ENCODE measurements at regions not wholly inside any gene's neighbourhood (a gene's known extent, or its start where the extent isn't known, plus 50 kb on each side); places are given as distances from the start of the nearest gene placed in this dataset.

DNA sequence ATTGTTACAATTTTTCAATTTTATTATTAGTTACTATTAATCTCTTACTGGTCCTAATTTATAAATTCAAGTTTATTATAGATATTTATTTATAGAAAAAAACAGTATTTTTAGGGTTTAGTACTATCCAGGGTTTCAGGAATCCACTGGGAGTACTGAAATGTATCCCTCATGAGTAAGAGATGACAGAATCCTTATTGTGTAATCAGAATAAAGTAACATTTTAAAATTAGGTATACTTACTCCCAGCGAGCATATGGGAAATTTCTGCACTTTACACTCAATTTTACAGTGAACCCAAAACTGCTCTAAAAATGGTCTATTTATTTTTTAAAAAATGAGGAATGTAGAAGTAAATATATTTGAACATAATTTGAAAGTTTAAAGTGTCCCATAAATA is 202.7 kb downstream of the CGGBP1 start:
- H3K36me3 ChIP-seq (ENCODE audit: control insufficient read depth in 2 of 2, extremely low read depth in 1 of 2, insufficient read depth in 2 of 2, low read length in 2 of 2), result no peaks in the 10 kb centered on the region
- no peak overlapping the region for H3K27ac ChIP-seq (ENCODE audit: control insufficient read depth, insufficient read depth, low read length)
- no peaks in the 10 kb centered on the region for H3K79me2 ChIP-seq (ENCODE audit: control insufficient read depth, insufficient read depth, low read length)
- H4K20me1 ChIP-seq (ENCODE audit: control insufficient read depth, extremely low read depth, insufficient read depth, low read length), result no peaks in the 10 kb centered on the region
- H3K4me3 ChIP-seq (ENCODE audit: control insufficient read depth in 2 of 3, extremely low read depth in 1 of 3, insufficient read depth in 2 of 3, low read depth in 1 of 3, low read length in 3 of 3), result no peak overlapping the region
- dilution Hi-C loops (cut with MboI; ENCODE audit: extremely low pct_ligation_motif_present, low sequenced_read_pairs), result no loop called here
- no peak overlapping the region for H3K9ac ChIP-seq (ENCODE audit: control insufficient read depth, extremely low read depth, insufficient read depth, low read length)
- FAIRE-seq, result no peak
- no peaks in the 10 kb centered on the region for H3K4me1 ChIP-seq (ENCODE audit: control insufficient read depth, extremely low read depth, insufficient read depth, low read length)
- DNase-seq (ENCODE audit: low read depth, low spot score), result no peak
- no peaks in the 10 kb centered on the region for H3K9me3 ChIP-seq (ENCODE audit: control insufficient read depth, low read depth, low read length)
- H3K27me3 ChIP-seq (ENCODE audit: control insufficient read depth, extremely low read depth, insufficient read depth, low read length), result no peaks in the 10 kb centered on the region
- H3K9me1 ChIP-seq (ENCODE audit: control insufficient read depth, extremely low read depth, insufficient read depth, low read length), result no peaks in the 10 kb centered on the region
- TF ChIP-seq, protein P1, sequence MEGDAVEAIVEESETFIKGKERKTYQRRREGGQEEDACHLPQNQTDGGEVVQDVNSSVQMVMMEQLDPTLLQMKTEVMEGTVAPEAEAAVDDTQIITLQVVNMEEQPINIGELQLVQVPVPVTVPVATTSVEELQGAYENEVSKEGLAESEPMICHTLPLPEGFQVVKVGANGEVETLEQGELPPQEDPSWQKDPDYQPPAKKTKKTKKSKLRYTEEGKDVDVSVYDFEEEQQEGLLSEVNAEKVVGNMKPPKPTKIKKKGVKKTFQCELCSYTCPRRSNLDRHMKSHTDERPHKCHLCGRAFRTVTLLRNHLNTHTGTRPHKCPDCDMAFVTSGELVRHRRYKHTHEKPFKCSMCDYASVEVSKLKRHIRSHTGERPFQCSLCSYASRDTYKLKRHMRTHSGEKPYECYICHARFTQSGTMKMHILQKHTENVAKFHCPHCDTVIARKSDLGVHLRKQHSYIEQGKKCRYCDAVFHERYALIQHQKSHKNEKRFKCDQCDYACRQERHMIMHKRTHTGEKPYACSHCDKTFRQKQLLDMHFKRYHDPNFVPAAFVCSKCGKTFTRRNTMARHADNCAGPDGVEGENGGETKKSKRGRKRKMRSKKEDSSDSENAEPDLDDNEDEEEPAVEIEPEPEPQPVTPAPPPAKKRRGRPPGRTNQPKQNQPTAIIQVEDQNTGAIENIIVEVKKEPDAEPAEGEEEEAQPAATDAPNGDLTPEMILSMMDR (optimal IDR thresholded peaks at IDR 0.05 in 1 of 3, IDR thresholded peaks at IDR 0.05 in 1 of 3, conservative IDR thresholded peaks at IDR 0.05 in 1 of 3; ENCODE audit: extremely low read depth in 1 of 3, insufficient read depth in 2 of 3, low read length in 3 of 3), result no peak
- no peak for TF ChIP-seq EZH2 (IDR thresholded peaks at IDR 0.05; ENCODE audit: low read length)
- H3K4me2 ChIP-seq (ENCODE audit: control insufficient read depth, extremely low read depth, insufficient read depth, low read depth, low read length), result no peak overlapping the region
- H2AFZ ChIP-seq (ENCODE audit: control insufficient read depth, low read length), result no peak overlapping the region

DNA sequence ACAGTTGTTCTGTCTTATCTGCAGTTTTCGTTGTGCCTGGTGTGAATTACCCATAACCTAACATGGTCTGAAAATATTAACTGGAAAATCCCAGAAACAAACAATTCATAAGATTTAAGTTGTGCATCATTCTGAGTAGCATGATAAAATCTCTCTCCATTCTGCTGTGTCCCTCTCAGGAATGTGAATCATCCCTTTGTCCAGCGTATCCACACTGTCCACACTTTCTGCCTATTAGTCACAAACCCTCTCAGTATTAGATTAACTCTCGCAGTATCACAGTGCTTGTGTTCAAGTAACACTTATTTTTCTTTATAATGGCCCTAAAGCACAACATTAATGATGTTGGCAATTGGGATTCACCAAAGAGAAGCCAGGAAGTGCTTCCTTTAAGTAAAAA is 203.2 kb downstream of the CGGBP1 start:
- no peak overlapping the region for H3K4me3 ChIP-seq (ENCODE audit: control insufficient read depth in 2 of 3, extremely low read depth in 1 of 3, insufficient read depth in 2 of 3, low read depth in 1 of 3, low read length in 3 of 3)
- FAIRE-seq (no peak), DNase-seq (ENCODE audit: low read depth, low spot score) (no peak)
- no peaks in the 10 kb centered on the region for H3K79me2 ChIP-seq (ENCODE audit: control insufficient read depth, insufficient read depth, low read length)
- no peaks in the 10 kb centered on the region for H3K36me3 ChIP-seq (ENCODE audit: control insufficient read depth in 2 of 2, extremely low read depth in 1 of 2, insufficient read depth in 2 of 2, low read length in 2 of 2)
- no peak overlapping the region for H3K9ac ChIP-seq (ENCODE audit: control insufficient read depth, extremely low read depth, insufficient read depth, low read length)
- H3K27ac ChIP-seq (ENCODE audit: control insufficient read depth, insufficient read depth, low read length), result no peak overlapping the region
- dilution Hi-C loops (cut with MboI; ENCODE audit: extremely low pct_ligation_motif_present, low sequenced_read_pairs), result no loop called here
- no peak overlapping the region for H2AFZ ChIP-seq (ENCODE audit: control insufficient read depth, low read length)
- TF ChIP-seq, protein P1 (optimal IDR thresholded peaks at IDR 0.05 in 1 of 3, IDR thresholded peaks at IDR 0.05 in 1 of 3, conservative IDR thresholded peaks at IDR 0.05 in 1 of 3; ENCODE audit: extremely low read depth in 1 of 3, insufficient read depth in 2 of 3, low read length in 3 of 3), result no peak
- no peak for TF ChIP-seq EZH2 (IDR thresholded peaks at IDR 0.05; ENCODE audit: low read length)
- no peaks in the 10 kb centered on the region for H3K27me3 ChIP-seq (ENCODE audit: control insufficient read depth, extremely low read depth, insufficient read depth, low read length)
- H3K9me1 ChIP-seq (ENCODE audit: control insufficient read depth, extremely low read depth, insufficient read depth, low read length), result no peaks in the 10 kb centered on the region
- no peak overlapping the region for H3K4me2 ChIP-seq (ENCODE audit: control insufficient read depth, extremely low read depth, insufficient read depth, low read depth, low read length)
- H3K4me1 ChIP-seq (ENCODE audit: control insufficient read depth, extremely low read depth, insufficient read depth, low read length), result no peaks in the 10 kb centered on the region
- no peaks in the 10 kb centered on the region for H3K9me3 ChIP-seq (ENCODE audit: control insufficient read depth, low read depth, low read length)
- H4K20me1 ChIP-seq (ENCODE audit: control insufficient read depth, extremely low read depth, insufficient read depth, low read length), result no peaks in the 10 kb centered on the region

Data from keratinocyte (primary cell).